ENCODE measurements at regions not wholly inside any gene's neighbourhood (a gene's known extent, or its start where the extent isn't known, plus 50 kb on each side); places are given as distances from the start of the nearest gene placed in this dataset.

DNA sequence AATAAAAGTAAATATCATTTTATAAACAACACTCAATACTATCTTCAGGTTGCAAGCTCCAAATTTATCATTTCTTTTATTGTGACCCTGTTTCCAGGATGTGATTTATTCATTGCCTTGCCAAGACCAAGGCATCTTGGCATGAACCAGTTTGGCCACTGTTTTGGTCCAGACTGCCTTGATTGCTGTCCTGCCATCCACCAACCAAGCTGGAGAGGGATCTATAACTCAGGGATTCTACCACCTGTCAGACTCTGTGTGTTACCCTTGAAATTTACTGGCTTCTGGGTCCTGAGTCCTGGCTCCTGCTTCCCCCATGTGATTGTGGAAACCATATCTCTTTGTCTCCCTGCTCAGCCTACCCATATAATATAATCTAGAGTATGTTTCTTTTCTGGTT lies 343.0 kb downstream of the GPAM start:
- TF ChIP-seq, protein P1, sequence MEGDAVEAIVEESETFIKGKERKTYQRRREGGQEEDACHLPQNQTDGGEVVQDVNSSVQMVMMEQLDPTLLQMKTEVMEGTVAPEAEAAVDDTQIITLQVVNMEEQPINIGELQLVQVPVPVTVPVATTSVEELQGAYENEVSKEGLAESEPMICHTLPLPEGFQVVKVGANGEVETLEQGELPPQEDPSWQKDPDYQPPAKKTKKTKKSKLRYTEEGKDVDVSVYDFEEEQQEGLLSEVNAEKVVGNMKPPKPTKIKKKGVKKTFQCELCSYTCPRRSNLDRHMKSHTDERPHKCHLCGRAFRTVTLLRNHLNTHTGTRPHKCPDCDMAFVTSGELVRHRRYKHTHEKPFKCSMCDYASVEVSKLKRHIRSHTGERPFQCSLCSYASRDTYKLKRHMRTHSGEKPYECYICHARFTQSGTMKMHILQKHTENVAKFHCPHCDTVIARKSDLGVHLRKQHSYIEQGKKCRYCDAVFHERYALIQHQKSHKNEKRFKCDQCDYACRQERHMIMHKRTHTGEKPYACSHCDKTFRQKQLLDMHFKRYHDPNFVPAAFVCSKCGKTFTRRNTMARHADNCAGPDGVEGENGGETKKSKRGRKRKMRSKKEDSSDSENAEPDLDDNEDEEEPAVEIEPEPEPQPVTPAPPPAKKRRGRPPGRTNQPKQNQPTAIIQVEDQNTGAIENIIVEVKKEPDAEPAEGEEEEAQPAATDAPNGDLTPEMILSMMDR (IDR thresholded peaks at IDR 0.05), result no peak
- TF ChIP-seq POLR2A (IDR thresholded peaks at IDR 0.05), result no peak
- intact Hi-C loops (cut with DNase I; ENCODE audit: low total_unique reads), result no loop called here
- DNase-seq (ENCODE audit: low spot score in 2 of 2), result no peak
- no peak overlapping the region for H3K4me3 ChIP-seq (ENCODE audit: low read depth, poor library complexity, severe bottlenecking)

DNA sequence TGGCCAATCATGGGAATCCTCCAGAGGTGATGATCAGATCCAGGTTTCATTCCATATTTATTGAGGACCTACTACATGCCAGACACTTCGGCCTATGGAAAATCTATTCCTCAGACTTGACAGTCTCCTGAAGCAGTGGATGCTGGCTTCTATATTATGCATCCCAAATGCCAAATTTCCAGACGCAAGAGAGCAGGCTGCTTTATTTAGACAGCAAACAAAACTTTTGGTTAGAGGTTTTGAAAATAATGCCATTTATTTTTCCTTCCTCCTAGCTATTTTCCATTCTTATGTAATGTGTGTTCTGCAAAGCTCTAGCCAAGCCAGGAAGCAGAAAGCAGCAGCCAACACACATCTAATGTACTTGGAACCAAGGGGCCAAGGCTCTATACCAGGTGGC lies 330.8 kb downstream of the GPAM start:
- intact Hi-C loops (cut with DNase I; ENCODE audit: low total_unique reads), result no loop called here

DNA sequence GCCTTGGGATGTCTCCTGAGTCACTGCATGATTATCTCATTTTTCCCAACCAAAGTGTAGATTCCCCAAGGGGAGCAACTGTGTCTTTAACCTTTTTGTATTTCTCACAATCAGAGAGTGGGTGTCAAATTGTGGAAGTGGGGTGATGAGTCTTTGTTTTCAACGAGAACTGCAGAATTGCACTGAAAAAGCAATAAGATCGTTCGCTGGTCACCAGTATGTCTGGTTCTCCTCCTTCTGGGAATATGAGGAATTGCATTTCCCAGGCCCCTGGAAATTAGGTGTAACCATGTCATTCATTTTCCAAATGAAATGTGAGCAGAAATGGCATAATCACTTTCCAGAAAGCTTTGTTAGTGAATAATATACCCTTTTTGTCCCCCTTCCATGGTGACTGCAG lies 326.9 kb downstream of the GPAM start:
- 55 to 56% methylated on average over 3 of the region's 3 CpGs for WGBS, 2 donors
- no peak for DNase-seq (ENCODE audit: low spot score in 2 of 2)
- H3K4me3 ChIP-seq (ENCODE audit: low read depth, poor library complexity, severe bottlenecking), result no peak overlapping the region
- intact Hi-C loops (cut with DNase I; ENCODE audit: low total_unique reads), result no loop called here
- TF ChIP-seq, protein P1 (IDR thresholded peaks at IDR 0.05), result no peak
- no peak for TF ChIP-seq POLR2A (IDR thresholded peaks at IDR 0.05)

More for the DNA sequence above, 330.8 kb downstream of the GPAM start:
- no peak overlapping the region for H3K4me3 ChIP-seq (ENCODE audit: low read depth, poor library complexity, severe bottlenecking)
- DNase-seq (ENCODE audit: low spot score in 2 of 2), result no peak
- 56 to 58% methylated on average over 2 of the region's 2 CpGs for WGBS, 2 donors
- no peak for TF ChIP-seq POLR2A (IDR thresholded peaks at IDR 0.05)
- TF ChIP-seq, protein P1 (IDR thresholded peaks at IDR 0.05), result no peak

DNA sequence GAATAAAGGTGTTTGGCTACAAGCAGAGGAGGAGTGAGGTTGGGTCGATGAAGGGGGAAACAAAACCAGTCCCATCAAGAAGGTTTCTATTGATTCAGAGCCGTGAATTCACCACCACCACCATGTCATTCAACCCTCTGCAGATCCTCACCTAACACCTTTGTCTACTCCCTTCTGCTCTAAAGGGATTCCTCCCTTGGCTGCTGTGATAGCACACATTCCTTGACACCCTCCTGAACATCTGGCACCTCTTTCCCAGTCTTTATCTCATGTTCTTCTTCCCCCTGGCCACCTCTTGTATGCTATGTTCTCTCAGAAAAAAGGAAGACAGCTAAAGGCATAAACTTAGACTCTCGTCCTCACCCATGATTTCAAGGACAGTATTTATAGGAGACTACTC lies 318.0 kb downstream of the GPAM start:
- no peak overlapping the region for H3K4me3 ChIP-seq (ENCODE audit: low read depth, poor library complexity, severe bottlenecking)
- intact Hi-C loops (cut with DNase I; ENCODE audit: low total_unique reads), result no loop called here
- WGBS, 2 donors, result 78 to 79% methylated on average over 3 of the region's 3 CpGs
- DNase-seq (ENCODE audit: low spot score in 2 of 2), result no peak
- TF ChIP-seq POLR2A (IDR thresholded peaks at IDR 0.05), result no peak
- TF ChIP-seq, protein P1 (IDR thresholded peaks at IDR 0.05), result no peak

DNA sequence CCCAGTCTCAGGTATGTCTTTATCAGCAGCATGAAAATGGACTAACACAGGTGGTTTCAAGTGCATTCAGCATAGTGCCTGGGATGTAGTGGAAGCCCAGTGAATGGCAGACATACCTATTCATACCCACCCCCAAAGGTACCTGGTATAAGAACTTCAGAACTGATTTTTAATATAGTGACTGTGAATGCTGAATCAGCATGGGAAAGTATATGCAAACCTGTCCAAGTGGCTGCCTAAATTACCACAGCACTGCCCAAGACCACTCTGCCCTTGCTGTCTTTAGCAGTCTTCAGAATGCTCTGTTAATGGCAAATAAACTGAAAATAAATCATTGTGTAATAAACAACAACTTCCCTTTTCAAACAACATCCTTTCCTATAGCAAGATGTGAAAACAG lies 312.1 kb downstream of the GPAM start:
- TF ChIP-seq, protein P1 (IDR thresholded peaks at IDR 0.05), result no peak
- TF ChIP-seq POLR2A (IDR thresholded peaks at IDR 0.05), result no peak
- intact Hi-C loops (cut with DNase I; ENCODE audit: low total_unique reads), result no loop called here
- no peak overlapping the region for H3K4me3 ChIP-seq (ENCODE audit: low read depth, poor library complexity, severe bottlenecking)
- no peak for DNase-seq (ENCODE audit: low spot score in 2 of 2)

DNA sequence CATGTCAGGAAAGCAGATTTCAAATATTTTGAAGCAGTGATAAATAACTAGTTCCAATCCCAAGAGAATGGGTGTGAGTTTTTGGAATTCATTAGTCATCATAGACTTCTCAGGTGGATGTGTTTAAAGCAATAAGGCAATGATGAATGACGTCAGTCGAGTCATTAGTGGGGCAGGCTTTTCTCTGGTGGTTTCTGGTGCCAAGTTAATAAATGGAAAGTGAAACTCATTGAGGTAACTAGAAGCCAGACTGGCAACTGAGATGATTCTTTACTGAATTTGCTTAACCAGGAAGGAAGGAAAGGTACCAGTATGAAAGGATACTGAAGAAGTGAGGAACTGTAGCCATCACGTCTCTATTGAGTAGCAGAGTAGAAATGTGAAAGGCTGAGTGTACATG lies 311.0 kb downstream of the GPAM start:
- TF ChIP-seq, protein P1 (IDR thresholded peaks at IDR 0.05), result no peak
- no peak for TF ChIP-seq POLR2A (IDR thresholded peaks at IDR 0.05)
- 35 to 37% methylated on average over 3 of the region's 3 CpGs for WGBS, 2 donors
- H3K4me3 ChIP-seq (ENCODE audit: low read depth, poor library complexity, severe bottlenecking), result no peak overlapping the region
- no peak for DNase-seq (ENCODE audit: low spot score in 2 of 2)
- intact Hi-C loops (cut with DNase I; ENCODE audit: low total_unique reads), result no loop called here

All from lower leg skin (tissue), 4 donors.